ENCODE measurements at regions not wholly inside any gene's neighbourhood (a gene's known extent, or its start where the extent isn't known, plus 50 kb on each side); places are given as distances from the start of the nearest gene placed in this dataset.

- H3K27me3 ChIP-seq (ENCODE audit: control insufficient read depth, insufficient read depth, low read length), result no peaks in the 10 kb centered on the region
- no peaks in the 10 kb centered on the region for H3K36me3 ChIP-seq (ENCODE audit: control insufficient read depth, insufficient read depth, low read length)
- in situ Hi-C loops (cut with HindIII; ENCODE audit: low pct_unique_long_range_greater_than_20kb, low sequenced_read_pairs) (no loop called here), intact Hi-C loops (cut with micrococcal nuclease; ENCODE audit: unreplicated experiment) (no loop called here)
- no peak overlapping the region for H3K4me3 ChIP-seq (ENCODE audit: low read depth in 2 of 2, low read length in 2 of 2)
- no peak for DNase-seq (ENCODE audit: low read depth, low spot score)
- ATAC-seq, result no peak
- H3K9me3 ChIP-seq (ENCODE audit: control insufficient read depth, insufficient read depth, low read depth, low read length), result no peaks in the 10 kb centered on the region
- POLR2A ChIA-PET, result no interaction called here
- H3K4me1 ChIP-seq (ENCODE audit: control insufficient read depth, insufficient read depth, low read length), result no peaks in the 10 kb centered on the region
- CTCF ChIA-PET, result no interaction called here
- H3K27ac ChIP-seq (ENCODE audit: low read length), result no peak overlapping the region
- TF ChIP-seq, protein P1, sequence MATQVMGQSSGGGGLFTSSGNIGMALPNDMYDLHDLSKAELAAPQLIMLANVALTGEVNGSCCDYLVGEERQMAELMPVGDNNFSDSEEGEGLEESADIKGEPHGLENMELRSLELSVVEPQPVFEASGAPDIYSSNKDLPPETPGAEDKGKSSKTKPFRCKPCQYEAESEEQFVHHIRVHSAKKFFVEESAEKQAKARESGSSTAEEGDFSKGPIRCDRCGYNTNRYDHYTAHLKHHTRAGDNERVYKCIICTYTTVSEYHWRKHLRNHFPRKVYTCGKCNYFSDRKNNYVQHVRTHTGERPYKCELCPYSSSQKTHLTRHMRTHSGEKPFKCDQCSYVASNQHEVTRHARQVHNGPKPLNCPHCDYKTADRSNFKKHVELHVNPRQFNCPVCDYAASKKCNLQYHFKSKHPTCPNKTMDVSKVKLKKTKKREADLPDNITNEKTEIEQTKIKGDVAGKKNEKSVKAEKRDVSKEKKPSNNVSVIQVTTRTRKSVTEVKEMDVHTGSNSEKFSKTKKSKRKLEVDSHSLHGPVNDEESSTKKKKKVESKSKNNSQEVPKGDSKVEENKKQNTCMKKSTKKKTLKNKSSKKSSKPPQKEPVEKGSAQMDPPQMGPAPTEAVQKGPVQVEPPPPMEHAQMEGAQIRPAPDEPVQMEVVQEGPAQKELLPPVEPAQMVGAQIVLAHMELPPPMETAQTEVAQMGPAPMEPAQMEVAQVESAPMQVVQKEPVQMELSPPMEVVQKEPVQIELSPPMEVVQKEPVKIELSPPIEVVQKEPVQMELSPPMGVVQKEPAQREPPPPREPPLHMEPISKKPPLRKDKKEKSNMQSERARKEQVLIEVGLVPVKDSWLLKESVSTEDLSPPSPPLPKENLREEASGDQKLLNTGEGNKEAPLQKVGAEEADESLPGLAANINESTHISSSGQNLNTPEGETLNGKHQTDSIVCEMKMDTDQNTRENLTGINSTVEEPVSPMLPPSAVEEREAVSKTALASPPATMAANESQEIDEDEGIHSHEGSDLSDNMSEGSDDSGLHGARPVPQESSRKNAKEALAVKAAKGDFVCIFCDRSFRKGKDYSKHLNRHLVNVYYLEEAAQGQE (IDR thresholded peaks at IDR 0.05; ENCODE audit: insufficient read depth in 1 of 2, low read depth in 2 of 2, low read length in 1 of 2), result no peak
- TF ChIP-seq TCF7L2 (IDR thresholded peaks at IDR 0.05; ENCODE audit: low read depth, low read length) (no peak), CTCF (IDR thresholded peaks at IDR 0.05) (no peak), POLR2AphosphoS5 (IDR thresholded peaks at IDR 0.05; ENCODE audit: low read depth, low read length) (no peak), SIN3A (IDR thresholded peaks at IDR 0.05; ENCODE audit: borderline replicate concordance, insufficient read depth, low read depth, low read length) (no peak)
- no TSS peak for BruUV-seq (replicated peaks)
These were observed 451.9 kb upstream of the C9orf72 start for GRCh38 chr9:28025186-28025585.

DNA sequence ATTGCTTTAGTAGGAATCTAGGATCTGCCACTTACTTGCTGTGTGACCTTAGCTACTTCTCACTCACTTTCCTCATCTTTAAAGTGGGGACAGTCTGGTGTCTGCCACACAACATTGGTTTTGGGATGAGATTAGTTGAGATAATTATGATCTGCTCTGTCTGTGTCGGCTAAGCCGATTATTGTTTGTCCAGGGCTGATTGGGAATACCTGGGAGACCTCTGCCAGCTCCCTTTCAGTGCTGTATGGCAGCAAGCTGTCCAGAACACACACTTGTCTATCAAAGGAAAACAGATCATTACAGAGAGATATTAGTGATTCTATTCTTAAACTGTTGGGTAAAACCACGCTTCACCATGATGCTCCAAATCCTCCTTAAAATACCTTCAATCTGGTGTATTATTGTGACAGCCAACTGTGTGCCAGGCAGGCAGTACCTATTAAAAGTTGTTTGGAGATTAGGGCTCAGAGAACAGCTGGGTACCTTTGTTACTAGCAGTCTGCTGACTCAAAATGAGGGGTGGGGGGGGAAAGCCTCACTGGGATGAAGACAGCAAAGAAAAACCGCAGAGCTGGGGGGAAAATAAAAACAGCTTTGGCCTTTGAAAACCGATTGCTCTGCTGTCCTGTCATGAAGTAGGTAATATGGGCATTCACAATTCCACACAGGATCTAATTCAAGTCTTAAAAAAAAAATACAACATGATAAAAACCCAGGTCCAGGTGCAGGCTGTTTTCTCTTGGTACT lies 458.4 kb upstream of the C9orf72 start:
- Histone ChIP-seq H3K36me3 (ENCODE audit: control insufficient read depth, insufficient read depth, low read length) (no peaks in the 10 kb centered on the region), H3K9me3 (ENCODE audit: control insufficient read depth, insufficient read depth, low read depth, low read length) (no peaks in the 10 kb centered on the region), H3K27ac (ENCODE audit: low read length) (no peak overlapping the region), H3K4me1 (ENCODE audit: control insufficient read depth, insufficient read depth, low read length) (no peaks in the 10 kb centered on the region), H3K4me3 (ENCODE audit: low read depth in 2 of 2, low read length in 2 of 2) (no peak overlapping the region), H3K27me3 (ENCODE audit: control insufficient read depth, insufficient read depth, low read length) (no peaks in the 10 kb centered on the region)
- POLR2A ChIA-PET, result no interaction called here
- CTCF ChIA-PET, result no interaction called here
- ATAC-seq (no peak), DNase-seq (ENCODE audit: low read depth, low spot score) (no peak)
- in situ Hi-C loops (cut with HindIII; ENCODE audit: low pct_unique_long_range_greater_than_20kb, low sequenced_read_pairs), result no loop called here
- intact Hi-C loops (cut with micrococcal nuclease; ENCODE audit: unreplicated experiment), result no loop called here
- BruUV-seq (replicated peaks), result no TSS peak
- TF ChIP-seq SIN3A (IDR thresholded peaks at IDR 0.05; ENCODE audit: borderline replicate concordance, insufficient read depth, low read depth, low read length) (no peak), CTCF (IDR thresholded peaks at IDR 0.05) (no peak), POLR2AphosphoS5 (IDR thresholded peaks at IDR 0.05; ENCODE audit: low read depth, low read length) (no peak), TCF7L2 (IDR thresholded peaks at IDR 0.05; ENCODE audit: low read depth, low read length) (no peak)
- TF ChIP-seq, protein P1 (IDR thresholded peaks at IDR 0.05; ENCODE audit: insufficient read depth in 1 of 2, low read depth in 2 of 2, low read length in 1 of 2), result no peak
